ENCODE measurements at regions not wholly inside any gene's neighbourhood (a gene's known extent, or its start where the extent isn't known, plus 50 kb on each side); places are given as distances from the start of the nearest gene placed in this dataset.

DNA sequence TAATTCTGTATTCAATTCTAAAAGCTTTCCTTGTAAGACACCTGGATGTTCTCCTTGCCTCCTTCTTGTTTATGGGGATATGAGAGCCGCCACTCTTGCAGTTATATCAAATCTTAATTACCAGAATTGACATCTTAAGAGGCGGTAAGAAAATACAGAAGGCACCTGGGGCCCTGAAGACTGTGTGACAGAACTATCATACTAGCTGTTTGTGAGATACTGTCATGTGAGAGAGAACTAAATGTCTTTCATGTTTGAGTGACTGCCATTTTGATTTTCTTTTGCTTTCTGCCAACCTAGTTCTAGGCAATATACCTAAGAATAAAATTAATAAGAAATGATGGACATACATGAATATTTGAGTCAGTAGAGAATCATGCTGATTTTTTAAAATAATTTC lies 340.2 kb upstream of the SMIM31 start:
- H4K20me1 ChIP-seq (ENCODE audit: insufficient read depth, low read length) = no peaks in the 10 kb centered on the region
- no peaks in the 10 kb centered on the region for H3K9me2 ChIP-seq (ENCODE audit: insufficient read depth, low read length)
- no peak overlapping the region for H2AFZ ChIP-seq (ENCODE audit: low read length)
- no peak overlapping the region for H3K4me3 ChIP-seq (ENCODE audit: low read depth, low read length, poor library complexity, severe bottlenecking)
- H3K4me2 ChIP-seq (ENCODE audit: low read length) = no peak overlapping the region
- H3K4me1 ChIP-seq (ENCODE audit: insufficient read depth, low read length, poor library complexity, severe bottlenecking) = no peaks in the 10 kb centered on the region
- no peaks in the 10 kb centered on the region for H3K36me3 ChIP-seq (ENCODE audit: insufficient read depth, low read length)
- DNase-seq (ENCODE audit: low spot score) = no peak
- intact Hi-C loops (cut with micrococcal nuclease; ENCODE audit: unreplicated experiment) = no loop called here
- TF ChIP-seq EZH2phosphoT487 (IDR thresholded peaks at IDR 0.05; ENCODE audit: borderline replicate concordance, low read depth, low read length) = no peak
- TF ChIP-seq, protein P1, sequence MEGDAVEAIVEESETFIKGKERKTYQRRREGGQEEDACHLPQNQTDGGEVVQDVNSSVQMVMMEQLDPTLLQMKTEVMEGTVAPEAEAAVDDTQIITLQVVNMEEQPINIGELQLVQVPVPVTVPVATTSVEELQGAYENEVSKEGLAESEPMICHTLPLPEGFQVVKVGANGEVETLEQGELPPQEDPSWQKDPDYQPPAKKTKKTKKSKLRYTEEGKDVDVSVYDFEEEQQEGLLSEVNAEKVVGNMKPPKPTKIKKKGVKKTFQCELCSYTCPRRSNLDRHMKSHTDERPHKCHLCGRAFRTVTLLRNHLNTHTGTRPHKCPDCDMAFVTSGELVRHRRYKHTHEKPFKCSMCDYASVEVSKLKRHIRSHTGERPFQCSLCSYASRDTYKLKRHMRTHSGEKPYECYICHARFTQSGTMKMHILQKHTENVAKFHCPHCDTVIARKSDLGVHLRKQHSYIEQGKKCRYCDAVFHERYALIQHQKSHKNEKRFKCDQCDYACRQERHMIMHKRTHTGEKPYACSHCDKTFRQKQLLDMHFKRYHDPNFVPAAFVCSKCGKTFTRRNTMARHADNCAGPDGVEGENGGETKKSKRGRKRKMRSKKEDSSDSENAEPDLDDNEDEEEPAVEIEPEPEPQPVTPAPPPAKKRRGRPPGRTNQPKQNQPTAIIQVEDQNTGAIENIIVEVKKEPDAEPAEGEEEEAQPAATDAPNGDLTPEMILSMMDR (conservative IDR thresholded peaks at IDR 0.05; ENCODE audit: low read length) = no peak
- no peak overlapping the region for H3K27ac ChIP-seq (ENCODE audit: low read depth, low read length, poor library complexity, severe bottlenecking)
- no peaks in the 10 kb centered on the region for H3K79me2 ChIP-seq (ENCODE audit: insufficient read depth, low read depth, low read length)
- ChIA-PET POLR2A (no interaction called here), CTCF (ENCODE audit: unreplicated experiment) (no interaction called here)
- BruUV-seq (replicated peaks) = no TSS peak
- no peaks in the 10 kb centered on the region for H3K9me3 ChIP-seq (ENCODE audit: low read length)

DNA sequence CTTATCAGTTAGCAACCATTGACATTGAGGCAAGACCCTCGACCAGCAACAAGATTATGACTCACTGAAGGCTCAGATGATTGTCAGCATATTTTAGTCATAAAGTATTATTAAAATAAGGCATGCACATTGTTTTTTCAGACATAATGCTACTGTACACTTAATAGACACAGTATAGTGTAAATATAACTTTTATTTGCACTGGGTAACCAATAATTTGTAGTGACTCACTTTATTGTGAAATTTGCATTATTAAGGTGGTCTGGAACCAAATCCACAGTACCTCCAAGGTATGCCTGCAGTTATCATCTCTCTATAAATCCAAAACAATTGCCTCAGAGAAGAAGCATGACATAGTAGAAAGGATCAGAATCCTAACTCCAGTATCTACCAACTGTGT lies 330.1 kb upstream of the SMIM31 start:
- BruUV-seq (replicated peaks) = no TSS peak
- H3K4me1 ChIP-seq (ENCODE audit: insufficient read depth, low read length, poor library complexity, severe bottlenecking) = no peaks in the 10 kb centered on the region
- ChIA-PET CTCF (ENCODE audit: unreplicated experiment) (no interaction called here), POLR2A (no interaction called here)
- H4K20me1 ChIP-seq (ENCODE audit: insufficient read depth, low read length) = no peaks in the 10 kb centered on the region
- no peaks in the 10 kb centered on the region for H3K79me2 ChIP-seq (ENCODE audit: insufficient read depth, low read depth, low read length)
- H3K4me2 ChIP-seq (ENCODE audit: low read length) = no peak overlapping the region
- TF ChIP-seq, protein P1 (conservative IDR thresholded peaks at IDR 0.05; ENCODE audit: low read length) = no peak
- TF ChIP-seq EZH2phosphoT487 (IDR thresholded peaks at IDR 0.05; ENCODE audit: borderline replicate concordance, low read depth, low read length) = no peak
- no peaks in the 10 kb centered on the region for H3K36me3 ChIP-seq (ENCODE audit: insufficient read depth, low read length)
- H3K9me2 ChIP-seq (ENCODE audit: insufficient read depth, low read length) = no peaks in the 10 kb centered on the region
- intact Hi-C loops (cut with micrococcal nuclease; ENCODE audit: unreplicated experiment) = no loop called here
- H2AFZ ChIP-seq (ENCODE audit: low read length) = no peak overlapping the region
- no peak overlapping the region for H3K4me3 ChIP-seq (ENCODE audit: low read depth, low read length, poor library complexity, severe bottlenecking)
- no peak overlapping the region for H3K27ac ChIP-seq (ENCODE audit: low read depth, low read length, poor library complexity, severe bottlenecking)
- no peaks in the 10 kb centered on the region for H3K9me3 ChIP-seq (ENCODE audit: low read length)
- no peak for DNase-seq (ENCODE audit: low spot score)

DNA sequence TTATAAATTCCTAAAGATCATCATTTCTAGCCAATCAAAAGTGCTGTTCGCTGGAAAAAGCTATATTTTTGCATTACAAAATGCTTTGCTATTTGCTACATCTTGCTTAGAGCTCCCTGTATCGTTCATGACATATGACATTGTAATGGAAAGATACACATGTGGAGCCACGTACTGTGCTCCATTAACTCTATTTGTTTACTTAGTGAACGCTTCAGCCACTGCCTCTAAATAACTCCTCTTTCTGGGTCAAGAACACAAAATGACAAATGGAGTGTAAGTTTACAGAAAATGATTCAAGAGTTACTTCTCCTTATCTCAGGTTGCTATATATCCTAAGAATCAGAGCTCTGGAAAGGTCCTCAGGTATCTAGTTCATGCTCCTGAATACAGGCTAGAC lies 329.1 kb upstream of the SMIM31 start:
- Histone ChIP-seq H2AFZ (ENCODE audit: low read length) (no peak overlapping the region), H3K9me3 (ENCODE audit: low read length) (no peaks in the 10 kb centered on the region), H3K36me3 (ENCODE audit: insufficient read depth, low read length) (no peaks in the 10 kb centered on the region), H3K4me3 (ENCODE audit: low read depth, low read length, poor library complexity, severe bottlenecking) (no peak overlapping the region), H3K4me2 (ENCODE audit: low read length) (no peak overlapping the region), H4K20me1 (ENCODE audit: insufficient read depth, low read length) (no peaks in the 10 kb centered on the region), H3K79me2 (ENCODE audit: insufficient read depth, low read depth, low read length) (no peaks in the 10 kb centered on the region), H3K27ac (ENCODE audit: low read depth, low read length, poor library complexity, severe bottlenecking) (no peak overlapping the region), H3K4me1 (ENCODE audit: insufficient read depth, low read length, poor library complexity, severe bottlenecking) (no peaks in the 10 kb centered on the region), H3K9me2 (ENCODE audit: insufficient read depth, low read length) (no peaks in the 10 kb centered on the region)
- TF ChIP-seq EZH2phosphoT487 (IDR thresholded peaks at IDR 0.05; ENCODE audit: borderline replicate concordance, low read depth, low read length) = no peak
- TF ChIP-seq, protein P1 (conservative IDR thresholded peaks at IDR 0.05; ENCODE audit: low read length) = no peak
- ChIA-PET CTCF (ENCODE audit: unreplicated experiment) (no interaction called here), POLR2A (no interaction called here)
- DNase-seq (ENCODE audit: low spot score) = no peak
- no TSS peak for BruUV-seq (replicated peaks)
- intact Hi-C loops (cut with micrococcal nuclease; ENCODE audit: unreplicated experiment) = no loop called here

All from OCI-LY7 (cell line).